ENCODE measurements at regions not wholly inside any gene's neighbourhood (a gene's known extent, or its start where the extent isn't known, plus 50 kb on each side); places are given as distances from the start of the nearest gene placed in this dataset. TPM values are rescaled to one million over a fixed set of nuclear protein-coding genes. Genes with fewer than 3 reads are reported as not detected.

- peaks cover 12% of the 10 kb centered on the region for H3K4me1 ChIP-seq (ENCODE audit: control insufficient read depth, insufficient read depth, low read length)
- DNase-seq (ENCODE audit: low read depth in 4 of 6, low spot score in 6 of 6), result no peak
- no peak overlapping the region for H3K27ac ChIP-seq (ENCODE audit: low read depth, low read length)
- no peak overlapping the region for H3K4me3 ChIP-seq (ENCODE audit: low read depth, low read length)
- 69% methylated on average over 2 of the region's 4 CpGs for WGBS (ENCODE audit: insufficient coverage)
- H3K9me3 ChIP-seq (ENCODE audit: control insufficient read depth, insufficient read depth, low read length), result no peaks in the 10 kb centered on the region
- H3K36me3 ChIP-seq (ENCODE audit: control insufficient read depth, insufficient read depth, low read length), result no peaks in the 10 kb centered on the region
- H3K27me3 ChIP-seq (ENCODE audit: control insufficient read depth, insufficient read depth, low read length), result peaks cover 10% of the 10 kb centered on the region
Observed at GRCh38 chr1:48047116-48047515, 49.9 kb upstream of the TRABD2B start.

Small RNAs in the stretch of these regions (small RNA-seq; reads per million reads assigned to genes)
- not detected for gene CYP46A4P (ENCODE audit: low replicate concordance)
